C4-2B (cell line): ENCODE measurements at regions not wholly inside any gene's neighbourhood (a gene's known extent, or its start where the extent isn't known, plus 50 kb on each side); places are given as distances from the start of the nearest gene placed in this dataset.

Experiments
- CTCF ChIP-seq: fragments of 450-650 bp; conservative IDR thresholded peaks from 2 replicates; pipeline ENCODE4 v1.5.1; 2017; ENCODE audit warnings: mild to moderate bottlenecking
- ZFX ChIP-seq: fragments of 450-650 bp; IDR thresholded peaks from 2 replicates; pipeline ENCODE4 v1.6.1; 2017

GRCh38 chr12:87120440-87120839, 864.2 kb upstream of the MGAT4C start:
- no peak for TF ChIP-seq CTCF
- no peak for TF ChIP-seq ZFX
